GM18517 (cell line): ENCODE measurements at regions not wholly inside any gene's neighbourhood (a gene's known extent, or its start where the extent isn't known, plus 50 kb on each side); places are given as distances from the start of the nearest gene placed in this dataset.
"Not testable (repeated sequence)": the region's sequence is repeated elsewhere in the genome, so short reads cannot be mapped to it uniquely, and the experiment has no call there.

ENCODE experiments used
- ATAC-seq: cut with Tn5 transposase; IDR thresholded peaks from one replicate; pipeline ENCODE4 v1.9.1; 2021; ENCODE audit warnings: mild to moderate bottlenecking, moderate library complexity; ENCODE audit not compliant: unreplicated experiment

- no peak for ATAC-seq
These were observed 382.5 kb upstream of the TMTC1 start for GRCh38 chr12:30166006-30166795.

DNA sequence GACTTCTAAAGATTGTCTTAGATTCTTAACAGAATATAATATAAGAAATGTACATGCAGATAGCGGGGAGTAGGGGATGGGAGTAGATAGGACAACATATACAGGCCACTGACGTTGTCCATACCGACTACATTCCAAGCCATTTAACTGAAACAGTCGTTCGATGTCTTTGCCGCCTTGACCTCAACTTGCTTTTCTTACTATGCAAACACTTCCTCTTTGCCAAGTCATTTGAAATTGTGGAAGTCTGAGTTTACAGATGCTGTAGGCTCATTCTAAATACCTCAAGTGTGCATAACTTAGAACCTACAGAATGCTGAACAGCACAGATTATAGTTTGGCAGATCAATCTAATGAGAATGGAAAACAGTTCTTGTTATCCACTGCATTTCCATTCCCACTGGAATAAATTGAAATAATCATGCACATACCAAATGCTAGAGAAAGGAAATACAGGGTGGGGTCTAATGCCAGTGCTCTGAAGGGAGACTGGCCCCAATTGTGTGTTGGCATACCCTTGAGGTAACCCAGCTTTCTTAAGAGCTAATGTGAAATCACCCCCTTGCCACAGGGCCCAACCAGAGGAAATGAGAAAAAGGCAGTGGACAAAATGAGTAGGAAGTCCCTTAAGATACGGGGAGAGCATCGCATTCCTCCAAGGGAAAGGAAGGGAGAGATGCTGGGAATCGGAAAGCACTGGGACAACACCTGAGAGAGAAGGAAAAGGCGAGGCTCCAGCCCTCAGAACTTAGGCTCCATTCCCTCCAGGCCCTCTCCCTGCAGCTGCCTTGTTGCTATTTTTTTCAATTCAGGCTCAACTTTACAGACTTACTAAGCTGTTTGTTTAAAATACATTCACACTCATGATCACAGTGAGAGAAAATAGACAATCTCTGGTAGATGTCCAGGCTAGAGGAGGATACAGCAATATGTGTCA, 380.9 kb upstream of the TMTC1 start:
- no peak for ATAC-seq

- ATAC-seq: not testable (repeated sequence)
These were observed 373.1 kb upstream of the TMTC1 start for GRCh38 chr12:30156833-30157232.

GRCh38 chr12:30155001-30155730, 371.4 kb upstream of the TMTC1 start:
- ATAC-seq: no peak

DNA sequence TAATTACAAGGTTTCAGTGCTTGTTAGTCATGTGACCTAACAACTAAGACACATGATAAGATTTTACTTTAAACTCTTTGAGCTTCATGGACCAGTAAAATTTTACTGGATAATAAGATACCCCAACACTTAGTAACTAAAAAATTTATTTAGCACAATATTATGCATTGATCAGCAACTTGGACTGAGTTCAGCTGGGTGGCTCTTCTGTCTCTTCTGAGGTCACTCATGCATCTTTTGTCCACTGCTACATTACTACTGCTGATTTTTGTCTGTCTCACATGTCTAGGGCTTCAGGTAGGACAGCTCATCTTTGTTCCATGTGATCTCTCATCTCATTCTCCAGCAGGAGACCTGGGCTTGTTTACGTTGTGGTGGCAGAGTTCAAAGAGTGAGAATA, 370.2 kb upstream of the TMTC1 start:
- no peak for ATAC-seq

DNA sequence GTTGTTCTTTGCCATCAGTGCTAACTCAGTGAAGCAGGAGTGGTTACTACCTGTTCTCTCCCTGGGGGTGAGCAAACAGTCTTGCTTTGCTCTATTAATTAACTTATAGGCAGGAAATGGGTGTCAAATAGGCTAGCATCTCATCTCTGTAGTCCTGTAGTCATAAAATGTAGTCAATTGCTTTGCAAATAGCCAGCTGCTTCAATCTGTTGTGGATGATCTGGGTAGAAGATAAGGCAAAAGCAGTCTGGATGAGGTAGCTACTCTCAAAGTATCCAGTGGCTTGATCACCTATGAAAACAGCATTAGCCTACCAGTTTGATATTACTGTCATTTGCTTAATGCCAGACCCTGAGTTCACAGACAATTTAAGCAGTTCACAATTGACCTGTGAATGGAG, 369.0 kb upstream of the TMTC1 start:
- ATAC-seq: no peak

- ATAC-seq: no peak
These were observed 368.1 kb upstream of the TMTC1 start for GRCh38 chr12:30151831-30152230.

GRCh38 chr12:30146561-30146960, 362.8 kb upstream of the TMTC1 start:
- no peak for ATAC-seq

- ATAC-seq: no peak
These were observed 361.9 kb upstream of the TMTC1 start for GRCh38 chr12:30145684-30146032.

- ATAC-seq: no peak
These were observed 361.3 kb upstream of the TMTC1 start for GRCh38 chr12:30144777-30145683.

GRCh38 chr12:30142301-30142700, 358.6 kb upstream of the TMTC1 start:
- no peak for ATAC-seq

DNA sequence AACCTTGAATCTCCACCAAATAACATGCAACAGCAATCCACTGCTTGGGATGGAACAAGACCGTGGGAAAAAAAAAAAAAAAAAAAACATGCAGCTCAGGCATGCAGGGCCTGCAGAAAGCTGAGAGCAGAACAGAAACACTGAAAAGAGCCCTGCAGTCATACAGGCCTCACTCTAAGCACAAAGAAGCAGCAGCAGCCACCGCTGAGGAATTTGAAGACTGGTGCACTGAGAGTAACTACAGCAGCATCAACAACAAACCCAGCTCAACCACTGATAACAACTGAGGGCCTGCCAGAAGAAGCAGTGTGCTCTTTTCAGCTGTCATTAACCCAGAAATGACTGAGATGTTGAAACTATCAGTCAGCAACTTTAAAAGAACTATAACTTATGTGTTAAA, 354.7 kb upstream of the TMTC1 start:
- ATAC-seq: no peak

- ATAC-seq: no peak
These were observed 353.0 kb upstream of the TMTC1 start for GRCh38 chr12:30136696-30137095.

DNA sequence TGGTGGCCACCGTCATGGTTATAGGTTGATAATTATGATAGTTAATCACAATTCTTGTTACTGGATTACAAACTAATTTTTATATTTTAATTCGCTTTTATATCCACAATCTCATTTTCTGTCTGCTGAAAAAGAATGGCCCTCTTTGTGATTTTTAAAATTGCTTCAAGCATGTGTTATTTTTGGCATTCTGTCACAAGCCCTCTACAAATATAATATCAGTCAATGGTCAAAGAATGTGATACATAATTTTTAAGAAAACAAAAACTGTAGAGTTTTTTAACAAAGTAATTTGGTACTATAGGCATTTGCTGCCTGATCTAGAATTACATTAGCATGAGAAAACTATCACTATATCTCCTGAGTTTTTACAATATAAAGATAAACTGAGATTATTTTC, 352.0 kb upstream of the TMTC1 start:
- ATAC-seq: no peak

DNA sequence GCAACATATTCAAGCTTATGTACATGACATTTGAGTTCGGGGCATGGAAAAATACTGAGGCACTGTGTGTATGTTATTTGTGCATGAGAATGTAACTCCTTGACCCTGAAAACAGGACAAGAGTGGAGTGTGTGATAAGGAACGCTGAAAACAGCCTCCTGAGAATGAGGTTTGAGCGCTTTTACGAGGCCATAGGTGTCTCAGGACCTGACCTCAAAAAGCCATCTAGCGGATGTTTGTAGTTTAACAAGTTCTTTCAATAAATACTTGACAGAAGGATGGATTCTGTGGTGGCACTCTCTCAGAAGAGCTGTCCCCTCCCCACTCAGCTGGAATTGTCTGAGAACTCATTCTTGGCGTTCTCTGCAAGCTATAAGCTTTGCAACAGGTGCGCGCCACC, 350.5 kb upstream of the TMTC1 start:
- ATAC-seq: no peak

DNA sequence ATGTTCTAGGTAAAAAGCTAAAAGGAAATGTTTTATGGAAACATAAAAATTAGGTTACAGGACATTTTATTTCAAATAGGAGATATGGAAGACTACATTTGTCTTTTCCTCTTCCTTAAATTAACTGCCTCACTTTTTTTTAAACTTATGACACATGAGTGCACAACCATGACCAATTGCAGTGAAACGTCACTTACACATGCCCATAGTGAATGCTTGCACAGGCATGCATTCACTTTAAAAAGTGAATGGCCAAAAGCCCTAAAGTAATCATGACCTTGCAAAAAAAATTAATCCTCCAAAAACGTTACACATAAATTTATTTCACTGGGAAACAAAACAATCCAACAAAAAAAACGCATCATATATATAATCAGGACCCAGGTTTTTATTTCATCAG, 343.2 kb upstream of the TMTC1 start:
- no peak for ATAC-seq

DNA sequence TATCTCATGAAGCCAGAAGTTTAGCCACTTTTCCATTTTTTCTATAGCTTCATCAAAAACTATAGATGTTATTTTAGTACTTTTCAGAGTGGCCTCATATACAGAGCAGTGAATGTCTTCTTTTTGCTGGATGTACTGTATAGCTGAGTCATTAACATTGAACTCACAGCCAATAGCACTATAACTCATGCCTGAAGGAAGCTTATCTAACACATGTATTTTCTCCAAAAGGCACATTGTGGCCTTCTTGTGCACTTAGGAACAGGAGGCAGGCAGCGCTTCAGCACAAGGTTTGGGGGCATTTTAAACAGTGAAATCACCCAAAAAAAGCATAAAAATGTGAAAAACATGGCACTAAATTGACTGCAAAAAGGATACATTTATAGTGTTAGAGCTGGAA, 336.8 kb upstream of the TMTC1 start:
- ATAC-seq: no peak

- no peak for ATAC-seq
These were observed 333.7 kb upstream of the TMTC1 start for GRCh38 chr12:30117483-30117882.

- ATAC-seq: no peak
These were observed 328.0 kb upstream of the TMTC1 start for GRCh38 chr12:30111719-30112118.

GRCh38 chr12:30110958-30111586, 327.3 kb upstream of the TMTC1 start:
- ATAC-seq: no peak
